WTC11 (cell line): ENCODE measurements at regions not wholly inside any gene's neighbourhood (a gene's known extent, or its start where the extent isn't known, plus 50 kb on each side); places are given as distances from the start of the nearest gene placed in this dataset.

Experiments used
- ATF1 ChIP-seq: sonication (generic); formaldehyde crosslinking; IDR thresholded peaks from 2 replicates; pipeline ENCODE4 v1.8.1; 2023; ENCODE audit warnings: mild to moderate bottlenecking, moderate library complexity, missing genetic modification reagents
- ETV6 ChIP-seq: sonication (generic); formaldehyde crosslinking; IDR thresholded peaks from 2 replicates; pipeline ENCODE4 v1.8.1; 2022; ENCODE audit warnings: mild to moderate bottlenecking, missing genetic modification reagents
- TCF7 ChIP-seq: sonication (generic); formaldehyde crosslinking; IDR thresholded peaks from 2 replicates; pipeline ENCODE4 v1.8.0; 2022; ENCODE audit warnings: mild to moderate bottlenecking, low read depth, missing genetic modification reagents, moderate library complexity
- ZNF138 ChIP-seq: sonication (generic); formaldehyde crosslinking; conservative IDR thresholded peaks from 2 replicates; pipeline ENCODE4 v1.8.1; 2022; ENCODE audit warnings: mild to moderate bottlenecking, moderate library complexity, missing genetic modification reagents
- TF ChIP-seq, protein P1 (sequence below): fragments of 200-600 bp; IDR thresholded peaks from 2 replicates; pipeline ENCODE4 v1.8.0; 2022; ENCODE audit warnings: antibody characterized with exemption

DNA sequence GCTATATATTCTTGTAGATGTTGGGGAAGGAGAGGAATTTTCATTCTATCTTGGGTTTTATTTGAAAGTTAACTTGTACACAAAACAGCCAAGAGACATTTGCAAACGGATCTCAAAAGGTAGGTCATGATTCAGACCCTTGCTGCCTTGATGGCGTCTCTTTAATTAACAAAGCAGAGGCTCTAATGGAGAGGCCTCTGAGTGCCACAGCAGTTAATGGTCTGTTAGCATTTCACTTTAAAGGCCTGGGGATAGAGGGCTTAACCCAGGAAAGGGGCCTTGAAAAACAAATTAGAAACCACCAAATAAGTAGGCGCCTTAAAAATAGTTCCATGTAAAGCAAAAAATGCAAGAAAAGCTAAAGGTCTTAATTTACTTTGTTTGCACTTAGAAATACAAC is 836.9 kb upstream of the CELF4 start:
- TF ChIP-seq, protein P1, sequence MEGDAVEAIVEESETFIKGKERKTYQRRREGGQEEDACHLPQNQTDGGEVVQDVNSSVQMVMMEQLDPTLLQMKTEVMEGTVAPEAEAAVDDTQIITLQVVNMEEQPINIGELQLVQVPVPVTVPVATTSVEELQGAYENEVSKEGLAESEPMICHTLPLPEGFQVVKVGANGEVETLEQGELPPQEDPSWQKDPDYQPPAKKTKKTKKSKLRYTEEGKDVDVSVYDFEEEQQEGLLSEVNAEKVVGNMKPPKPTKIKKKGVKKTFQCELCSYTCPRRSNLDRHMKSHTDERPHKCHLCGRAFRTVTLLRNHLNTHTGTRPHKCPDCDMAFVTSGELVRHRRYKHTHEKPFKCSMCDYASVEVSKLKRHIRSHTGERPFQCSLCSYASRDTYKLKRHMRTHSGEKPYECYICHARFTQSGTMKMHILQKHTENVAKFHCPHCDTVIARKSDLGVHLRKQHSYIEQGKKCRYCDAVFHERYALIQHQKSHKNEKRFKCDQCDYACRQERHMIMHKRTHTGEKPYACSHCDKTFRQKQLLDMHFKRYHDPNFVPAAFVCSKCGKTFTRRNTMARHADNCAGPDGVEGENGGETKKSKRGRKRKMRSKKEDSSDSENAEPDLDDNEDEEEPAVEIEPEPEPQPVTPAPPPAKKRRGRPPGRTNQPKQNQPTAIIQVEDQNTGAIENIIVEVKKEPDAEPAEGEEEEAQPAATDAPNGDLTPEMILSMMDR: no peak
- TF ChIP-seq ATF1 (CRISPR knock-in tag) (no peak), ZNF138 (no peak), ETV6 (no peak), TCF7 (CRISPR knock-in tag) (no peak)
